Activated T-helper 2 cell treated with anti-CD3 and anti-CD28 coated beads, Interferon-gamma antibody, Interleukin-2, Interleukin-4, amounts not matched to agents 10 μg/mL and 5 μg/mL and 100 μg/mL, durations not matched to agents 14 hours and 24 hours and 36 hours (primary cell): ENCODE measurements at regions not wholly inside any gene's neighbourhood (a gene's known extent, or its start where the extent isn't known, plus 50 kb on each side); places are given as distances from the start of the nearest gene placed in this dataset.

ENCODE experiments used
- DNase-seq: peaks from one replicate; pipeline ENCODE4 v3.0.0; 2021; ENCODE audit warnings: low spot score
- H3K27ac Mint-ChIP-seq: one replicate; pipeline ENCODE4 v1.8.0; 2021; ENCODE audit warnings: mixed read lengths
- H3K27me3 Mint-ChIP-seq: one replicate; pipeline ENCODE4 v1.8.0; 2021; ENCODE audit warnings: low read depth, mixed read lengths
- H3K36me3 Mint-ChIP-seq: one replicate; pipeline ENCODE4 v1.8.0; 2021; ENCODE audit warnings: low read depth, mixed read lengths
- H3K4me1 Mint-ChIP-seq: one replicate; pipeline ENCODE4 v1.8.0; 2021; ENCODE audit warnings: low read depth, mixed read lengths
- H3K4me3 Mint-ChIP-seq: one replicate; pipeline ENCODE4 v1.8.0; 2021; ENCODE audit warnings: low read depth, mild to moderate bottlenecking, moderate library complexity, mixed read lengths
- H3K9me3 Mint-ChIP-seq: one replicate; pipeline ENCODE4 v1.8.0; 2021; ENCODE audit warnings: mixed read lengths
- intact Hi-C: fragments of 100-400 bp; cut with micrococcal nuclease; formaldehyde crosslinking; loops from one replicate; pipeline ENCODE4 v1.15.1; 2023

DNA sequence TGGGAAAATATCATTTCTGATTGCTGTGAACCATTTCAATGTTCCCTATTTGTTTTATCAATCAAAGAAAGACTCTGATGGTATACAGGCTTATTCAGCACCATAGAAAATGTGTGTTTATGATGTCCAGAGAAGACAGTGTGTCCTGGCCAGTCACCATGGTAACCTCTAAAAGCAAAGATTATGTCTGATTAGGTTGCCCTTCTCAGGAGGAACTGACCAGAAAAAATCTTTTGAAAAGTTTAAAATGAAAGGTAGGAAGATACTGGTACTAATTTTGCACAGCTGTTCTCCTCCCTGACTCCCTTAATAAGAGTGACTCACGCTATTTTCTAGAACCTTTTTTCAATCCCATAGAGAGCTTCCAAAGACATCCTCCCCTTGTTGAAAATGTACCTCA, 391.8 kb upstream of the DCN start:
- intact Hi-C loops: loop anchor here (10.0 kb wide), 1 partner anchor 1070 kb away; no protein-coding TSS in a partner anchor
- H3K4me3 Mint-ChIP-seq: no peak overlapping the region
- H3K9me3 Mint-ChIP-seq: no peaks in the 10 kb centered on the region
- no peaks in the 10 kb centered on the region for H3K36me3 Mint-ChIP-seq
- DNase-seq: no peak
- no peak overlapping the region for H3K27ac Mint-ChIP-seq
- peaks cover 9% of the 10 kb centered on the region for H3K4me1 Mint-ChIP-seq
- peaks cover 13% of the 10 kb centered on the region for H3K27me3 Mint-ChIP-seq

DNA sequence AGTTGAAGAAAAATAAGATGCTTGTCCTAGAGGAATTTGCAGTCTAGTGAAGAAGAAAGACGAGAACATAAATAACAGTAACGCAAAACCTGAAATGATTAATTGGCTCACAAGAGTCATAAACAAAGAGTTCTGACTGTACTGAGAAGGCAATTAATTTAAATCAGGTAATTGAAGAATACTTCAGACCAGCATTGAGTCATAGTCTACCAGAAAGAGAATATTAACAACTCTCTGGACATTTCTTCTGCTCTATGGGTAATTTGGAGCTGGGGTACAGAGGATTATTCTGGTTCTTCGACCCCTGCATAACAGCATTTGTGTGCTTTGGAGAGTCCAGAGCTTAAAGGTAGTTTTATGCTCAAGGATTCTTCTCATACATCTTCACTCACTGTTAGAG, 390.3 kb upstream of the DCN start:
- no peaks in the 10 kb centered on the region for H3K36me3 Mint-ChIP-seq
- H3K27me3 Mint-ChIP-seq: peaks cover 13% of the 10 kb centered on the region
- DNase-seq: no peak
- peaks cover 7% of the 10 kb centered on the region for H3K4me1 Mint-ChIP-seq
- intact Hi-C loops: loop anchor here (10.0 kb wide), 1 partner anchor 1072 kb away; no protein-coding TSS in a partner anchor
- H3K4me3 Mint-ChIP-seq: no peak overlapping the region
- no peaks in the 10 kb centered on the region for H3K9me3 Mint-ChIP-seq
- H3K27ac Mint-ChIP-seq: no peak overlapping the region

DNA sequence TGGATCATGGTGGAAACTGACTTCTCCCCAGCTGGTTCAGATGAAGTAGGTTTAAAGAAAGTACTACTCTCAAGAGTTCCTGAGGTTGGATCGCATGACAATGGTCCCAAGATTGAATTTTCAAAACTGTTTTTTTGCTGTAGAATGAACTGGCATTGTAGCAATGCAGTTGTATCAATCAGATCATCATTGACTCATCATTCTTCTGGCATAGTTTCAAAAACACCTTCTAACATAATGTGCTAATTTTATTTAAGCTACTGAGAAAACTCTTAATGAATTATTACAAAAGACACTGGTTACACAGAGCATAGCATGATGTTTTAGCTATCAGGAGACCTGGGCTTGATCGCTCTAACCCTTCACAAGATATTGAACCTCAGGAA, 384.5 kb upstream of the DCN start:
- no peak overlapping the region for H3K27ac Mint-ChIP-seq
- no peaks in the 10 kb centered on the region for H3K9me3 Mint-ChIP-seq
- H3K36me3 Mint-ChIP-seq: no peaks in the 10 kb centered on the region
- no peak overlapping the region for H3K4me3 Mint-ChIP-seq
- peaks cover under 1% of the 10 kb centered on the region for H3K27me3 Mint-ChIP-seq
- intact Hi-C loops: loop anchor here (5.0 to 10.0 kb wide), 2 partner anchors 120 to 468 kb away; no protein-coding TSS in a partner anchor
- DNase-seq: no peak
- peaks cover 28% of the 10 kb centered on the region for H3K4me1 Mint-ChIP-seq

DNA sequence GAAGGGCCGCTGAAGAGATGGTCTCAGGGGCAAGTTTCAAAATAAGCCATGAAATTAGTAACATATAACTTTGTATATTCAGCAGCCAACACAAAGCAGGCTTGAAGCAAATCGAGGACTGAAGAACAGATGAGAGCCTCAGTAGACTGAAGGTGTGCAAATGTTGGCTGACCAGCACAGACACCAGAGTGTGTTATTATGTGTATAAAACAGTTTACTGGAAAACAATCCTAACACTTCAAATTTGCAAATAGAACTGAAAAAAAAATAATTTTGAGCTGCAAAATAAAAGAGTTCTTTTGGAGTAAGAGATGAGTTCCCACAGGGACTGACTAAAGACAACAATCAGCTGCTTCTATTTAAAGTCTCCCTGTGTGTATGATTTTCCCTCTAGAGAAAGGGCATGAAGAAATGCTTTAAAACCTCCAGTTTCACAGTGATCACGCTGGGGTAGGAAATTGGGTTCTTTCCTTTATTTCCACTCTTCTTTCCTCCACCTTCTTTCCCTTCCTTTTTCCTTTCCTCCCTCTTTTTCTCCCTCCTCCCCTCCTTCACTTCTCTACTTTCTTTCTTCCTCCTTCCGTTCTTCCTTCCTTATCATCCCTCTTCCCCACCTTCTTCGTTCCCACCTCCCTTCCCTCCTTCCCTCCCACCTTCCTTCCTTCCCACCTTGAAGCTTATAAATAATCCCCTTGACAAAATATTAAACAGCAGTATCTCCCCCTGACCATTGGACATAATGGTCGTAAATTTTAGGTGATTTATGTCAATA, 383.9 kb upstream of the DCN start:
- intact Hi-C loops: loop anchor here (5.0 to 10.0 kb wide), 2 partner anchors 121 to 468 kb away; no protein-coding TSS in a partner anchor

DNA sequence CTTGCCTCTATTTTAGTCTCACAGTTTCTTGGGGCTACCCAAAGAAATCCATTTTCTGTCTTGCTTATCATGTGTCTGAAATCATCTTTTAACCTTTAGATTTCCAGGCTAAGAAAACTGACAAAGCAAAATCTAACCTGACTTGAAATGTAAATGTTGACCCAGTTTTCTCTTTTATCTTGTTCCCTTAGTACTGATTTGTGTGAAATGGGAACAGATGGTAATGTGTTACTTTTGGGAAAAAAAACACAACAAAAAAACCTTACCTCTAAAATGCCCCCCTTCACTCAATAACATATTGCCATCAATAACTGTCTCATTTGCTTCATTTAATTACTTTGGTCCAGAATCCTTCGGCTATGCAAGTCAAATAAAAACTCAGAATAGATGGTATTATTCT, 383.2 kb upstream of the DCN start:
- Mint-ChIP-seq H3K36me3 (no peaks in the 10 kb centered on the region), H3K9me3 (no peaks in the 10 kb centered on the region), H3K4me1 (peaks cover 33% of the 10 kb centered on the region), H3K4me3 (no peak overlapping the region), H3K27ac (no peak overlapping the region), H3K27me3 (no peaks in the 10 kb centered on the region)
- intact Hi-C loops: loop anchor here (2.0 to 10.0 kb wide), 3 partner anchors 73 to 469 kb away; no protein-coding TSS in a partner anchor
- DNase-seq: no peak

More for the DNA sequence above, 383.9 kb upstream of the DCN start:
- Mint-ChIP-seq H3K9me3 (no peaks in the 10 kb centered on the region), H3K4me1 (peaks cover 31% of the 10 kb centered on the region), H3K4me3 (no peak overlapping the region), H3K27ac (no peak overlapping the region), H3K36me3 (no peaks in the 10 kb centered on the region), H3K27me3 (no peaks in the 10 kb centered on the region)
- no peak for DNase-seq

DNA sequence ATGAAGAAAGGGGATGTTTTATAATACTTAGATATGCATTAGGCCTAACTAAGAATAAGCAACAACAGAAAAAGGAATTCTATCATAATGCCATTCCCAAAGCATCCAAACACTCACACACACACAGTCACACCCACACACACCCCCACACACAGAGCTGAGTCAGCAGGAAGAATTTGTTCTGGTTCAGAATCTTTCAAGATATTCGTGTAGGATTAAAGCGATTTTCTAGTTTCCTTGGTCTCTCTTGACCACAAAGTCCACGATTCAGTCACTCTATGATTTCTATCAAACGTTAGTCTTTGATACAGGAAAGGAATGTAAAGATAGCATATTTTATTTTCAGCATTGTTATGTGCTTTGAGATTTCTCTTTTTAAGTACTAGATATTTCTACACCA, 382.6 kb upstream of the DCN start:
- Mint-ChIP-seq H3K4me1 (peaks cover 33% of the 10 kb centered on the region), H3K27ac (peak overlapping the region; percentile 26), H3K27me3 (no peaks in the 10 kb centered on the region), H3K4me3 (no peak overlapping the region), H3K9me3 (no peaks in the 10 kb centered on the region), H3K36me3 (no peaks in the 10 kb centered on the region)
- intact Hi-C loops: loop anchor here (2.0 to 10.0 kb wide), 3 partner anchors 74 to 470 kb away; no protein-coding TSS in a partner anchor
- no peak for DNase-seq

DNA sequence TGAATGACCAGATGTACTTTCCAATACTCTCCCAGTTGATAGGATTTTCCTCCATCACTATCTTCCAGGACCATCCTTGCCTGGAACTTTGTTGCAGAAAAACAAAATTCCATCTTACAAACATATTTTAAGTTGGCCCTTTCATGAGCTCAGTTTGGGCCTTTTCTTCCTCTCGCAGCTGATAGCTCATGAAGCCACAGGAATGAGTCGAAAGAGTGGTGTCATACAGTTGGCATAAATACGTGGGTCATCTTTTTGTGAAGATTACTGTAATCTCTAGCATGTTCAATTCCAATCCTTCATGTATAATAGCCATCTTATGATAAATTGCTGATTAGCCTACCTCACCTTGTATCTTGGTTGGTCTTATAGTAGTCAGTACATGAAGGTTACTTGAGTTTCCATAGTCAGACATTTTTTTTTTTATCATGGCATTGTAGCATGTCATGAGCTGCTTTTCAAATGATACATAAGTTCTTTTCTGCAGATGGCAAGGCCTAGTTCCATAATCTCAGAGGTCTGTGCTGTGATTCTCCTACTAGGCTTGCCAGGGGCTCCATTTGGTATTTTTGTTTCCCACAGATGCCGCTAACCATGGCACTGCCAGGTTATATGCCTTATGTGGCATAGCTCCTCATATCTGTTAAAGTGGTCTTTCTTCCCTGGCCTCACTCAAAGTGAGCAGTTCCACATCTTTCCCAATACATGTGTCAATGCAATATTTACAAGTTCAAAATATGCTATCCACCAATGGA, 380.6 kb upstream of the DCN start:
- H3K9me3 Mint-ChIP-seq: no peaks in the 10 kb centered on the region
- H3K27ac Mint-ChIP-seq: no peak overlapping the region
- peaks cover 35% of the 10 kb centered on the region for H3K4me1 Mint-ChIP-seq
- no peaks in the 10 kb centered on the region for H3K36me3 Mint-ChIP-seq
- intact Hi-C loops: loop anchor here (10.0 kb wide), 1 partner anchor 472 kb away; no protein-coding TSS in a partner anchor
- DNase-seq: no peak
- no peaks in the 10 kb centered on the region for H3K27me3 Mint-ChIP-seq
- H3K4me3 Mint-ChIP-seq: no peak overlapping the region

DNA sequence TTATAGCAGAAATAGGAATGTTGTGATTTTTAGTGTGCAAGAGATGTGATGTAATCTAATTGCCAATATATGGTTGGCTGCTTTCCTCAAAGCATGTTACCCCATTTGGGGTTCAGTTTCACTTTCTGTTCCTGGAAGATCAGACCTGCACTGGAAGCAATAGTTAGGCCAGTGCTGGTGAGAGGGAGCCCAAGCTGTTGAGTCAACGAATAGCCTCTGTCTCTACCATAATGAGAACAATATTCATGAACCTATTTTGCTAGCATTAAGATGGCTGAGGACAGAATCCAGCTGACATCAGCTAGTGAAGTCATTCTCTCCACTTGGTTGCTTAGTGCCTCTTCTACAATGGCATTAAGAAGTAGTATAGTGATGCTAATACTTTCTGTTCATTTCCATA, 379.9 kb upstream of the DCN start:
- H3K4me3 Mint-ChIP-seq: no peak overlapping the region
- DNase-seq: no peak

DNA sequence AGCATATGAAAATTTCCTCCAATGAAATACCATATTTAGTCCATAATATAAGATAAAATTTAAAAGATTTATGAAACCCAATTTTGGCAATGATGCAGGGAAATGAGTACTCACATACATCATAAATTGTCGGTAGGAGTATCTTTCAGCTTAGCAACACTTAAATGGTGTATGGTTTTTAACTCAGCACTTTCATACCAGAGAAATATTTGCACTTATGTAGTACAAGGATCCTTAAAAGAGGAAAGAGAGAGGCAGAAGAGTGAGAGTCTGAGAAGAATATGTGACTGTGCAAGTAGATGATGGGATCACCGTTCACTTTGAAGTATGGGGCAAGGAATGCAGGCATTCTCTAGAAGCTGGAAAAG, 379.3 kb upstream of the DCN start:
- H3K36me3 Mint-ChIP-seq: no peaks in the 10 kb centered on the region
- H3K9me3 Mint-ChIP-seq: no peaks in the 10 kb centered on the region
- no peak overlapping the region for H3K27ac Mint-ChIP-seq
- peaks cover 32% of the 10 kb centered on the region for H3K4me1 Mint-ChIP-seq
- H3K4me3 Mint-ChIP-seq: no peak overlapping the region
- DNase-seq: no peak
- intact Hi-C loops: loop anchor here (10.0 kb wide), 1 partner anchor 473 kb away; no protein-coding TSS in a partner anchor
- H3K27me3 Mint-ChIP-seq: no peaks in the 10 kb centered on the region

More for the DNA sequence above, 379.9 kb upstream of the DCN start:
- peaks cover 36% of the 10 kb centered on the region for H3K4me1 Mint-ChIP-seq
- intact Hi-C loops: loop anchor here (10.0 kb wide), 1 partner anchor 472 kb away; no protein-coding TSS in a partner anchor
- no peaks in the 10 kb centered on the region for H3K9me3 Mint-ChIP-seq
- H3K27ac Mint-ChIP-seq: no peak overlapping the region
- H3K27me3 Mint-ChIP-seq: no peaks in the 10 kb centered on the region
- H3K36me3 Mint-ChIP-seq: no peaks in the 10 kb centered on the region

DNA sequence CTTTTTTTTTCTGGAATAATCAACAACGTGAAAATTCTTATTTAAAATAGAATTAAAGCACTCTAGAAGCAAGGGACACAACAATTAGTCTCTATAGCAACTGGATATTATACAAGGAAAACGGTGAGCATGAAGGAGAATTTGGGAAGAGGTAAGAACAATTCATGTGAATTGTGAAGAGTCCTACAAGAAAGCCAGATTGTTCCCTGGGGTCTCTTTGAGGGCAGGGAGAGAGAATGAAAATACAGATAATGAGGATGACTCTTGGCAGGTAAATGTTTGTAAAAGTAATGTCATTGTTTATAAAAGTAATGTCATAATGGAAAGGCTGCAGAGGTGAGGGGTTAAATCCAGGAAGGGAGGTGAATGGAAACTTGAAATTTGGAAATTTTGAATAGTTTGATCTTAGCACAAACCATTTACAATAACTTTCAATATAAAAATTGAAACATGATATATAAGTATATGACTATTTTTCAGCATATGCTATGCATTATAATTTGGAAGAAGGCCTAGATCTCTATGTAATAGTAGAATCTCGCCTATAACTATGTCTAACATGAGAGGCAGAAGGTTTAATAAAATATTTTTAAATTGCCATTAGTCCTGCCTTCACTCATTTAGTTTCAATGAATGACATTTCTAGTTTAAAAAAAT, 378.8 kb upstream of the DCN start:
- no peaks in the 10 kb centered on the region for H3K36me3 Mint-ChIP-seq
- peaks cover 28% of the 10 kb centered on the region for H3K4me1 Mint-ChIP-seq
- intact Hi-C loops: loop anchor here (10.0 kb wide), 1 partner anchor 473 kb away; no protein-coding TSS in a partner anchor
- H3K27me3 Mint-ChIP-seq: no peaks in the 10 kb centered on the region
- H3K9me3 Mint-ChIP-seq: no peaks in the 10 kb centered on the region
- H3K27ac Mint-ChIP-seq: no peak overlapping the region
- no peak overlapping the region for H3K4me3 Mint-ChIP-seq
- DNase-seq: no peak

DNA sequence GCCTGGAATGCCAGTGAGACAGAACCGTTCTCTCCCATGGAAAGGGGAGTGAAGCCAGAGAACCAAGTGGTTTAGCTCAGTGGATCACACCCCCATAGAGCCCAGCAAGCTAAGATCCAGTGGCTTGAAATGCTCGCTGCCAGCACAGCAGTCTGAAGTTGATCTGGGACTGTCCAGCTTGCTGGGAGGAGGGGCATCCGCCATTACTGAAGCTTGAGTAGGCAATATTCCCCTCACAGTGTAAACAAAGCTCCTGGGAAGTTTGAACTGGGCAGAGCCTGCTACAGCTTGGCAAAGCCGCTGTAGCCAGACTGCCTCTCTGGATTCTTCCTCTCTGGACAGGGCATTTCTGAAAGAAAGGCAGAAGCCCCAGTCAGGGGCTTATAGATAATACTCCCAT, 374.3 kb upstream of the DCN start:
- Mint-ChIP-seq H3K27ac (no peak overlapping the region), H3K4me1 (peaks cover 5% of the 10 kb centered on the region), H3K27me3 (peaks cover 5% of the 10 kb centered on the region), H3K4me3 (no peak overlapping the region), H3K9me3 (no peaks in the 10 kb centered on the region), H3K36me3 (no peaks in the 10 kb centered on the region)
- intact Hi-C loops: no loop called here
- DNase-seq: no peak

DNA sequence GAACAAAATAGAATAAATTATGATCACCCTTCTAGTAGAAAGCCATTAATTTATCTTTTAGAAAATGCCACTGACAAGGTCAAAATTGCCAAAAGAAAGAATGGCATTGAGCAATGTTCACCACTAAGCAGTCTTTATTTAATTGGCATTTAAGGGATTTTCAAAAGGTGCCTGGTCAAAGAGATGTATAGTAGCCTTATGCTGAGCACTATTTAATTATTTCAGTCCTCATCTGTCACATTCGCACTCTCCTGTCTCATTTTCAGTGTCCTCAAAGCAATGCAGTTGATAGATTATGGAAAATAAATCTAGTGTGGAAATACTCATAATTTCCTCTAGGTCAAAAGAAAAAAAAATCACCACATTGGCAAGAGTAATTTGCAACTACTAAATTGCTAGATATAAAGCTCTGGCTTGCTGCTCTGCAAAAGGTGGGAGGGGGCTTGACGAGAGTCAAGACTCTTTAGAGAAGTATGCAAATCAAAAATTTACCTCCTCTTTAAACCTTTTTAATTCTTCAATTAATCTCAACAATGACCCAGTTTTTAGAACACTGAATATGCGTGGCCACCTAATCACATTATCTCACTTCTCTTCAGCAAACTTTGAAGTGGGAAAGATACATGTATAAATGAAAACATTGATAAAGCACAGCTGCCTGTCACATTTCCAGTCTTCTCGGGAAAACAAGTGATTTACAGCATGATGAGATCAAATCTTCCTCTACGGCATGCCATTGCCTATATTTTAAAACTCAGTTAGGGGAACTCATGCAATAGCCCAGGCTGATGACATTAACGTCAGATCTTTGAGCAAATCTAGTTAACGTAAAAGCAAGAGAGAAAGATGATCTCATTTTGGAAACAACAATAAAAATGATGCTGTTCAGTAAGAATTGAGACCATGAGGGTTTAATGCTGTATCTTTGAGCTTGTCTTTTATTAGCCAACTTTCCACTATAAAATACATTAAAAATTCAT, 373.1 kb upstream of the DCN start:
- DNase-seq: no peak
- H3K4me3 Mint-ChIP-seq: no peak overlapping the region
- intact Hi-C loops: no loop called here
- no peaks in the 10 kb centered on the region for H3K36me3 Mint-ChIP-seq
- H3K27ac Mint-ChIP-seq: no peak overlapping the region
- H3K9me3 Mint-ChIP-seq: no peaks in the 10 kb centered on the region
- H3K4me1 Mint-ChIP-seq: peaks cover 3% of the 10 kb centered on the region
- peaks cover 5% of the 10 kb centered on the region for H3K27me3 Mint-ChIP-seq
